Skin epidermis (tissue), 12 donors: ENCODE measurements at regions not wholly inside any gene's neighbourhood (a gene's known extent, or its start where the extent isn't known, plus 50 kb on each side); places are given as distances from the start of the nearest gene placed in this dataset.

ENCODE experiments used
- H3K27ac ChIP-seq, 21 experiments: fragments of 200-600 bp; sonication (generic) in 11 of 21; one replicate each; pipeline ENCODE4 v1.5.0; 2020; ENCODE audit warnings: mild to moderate bottlenecking in 3 of 21, inconsistent platforms in 2 of 21, moderate library complexity in 2 of 21
- H3K4me3 ChIP-seq, 7 experiments: fragments of 200-600 bp; sonication (generic) in 2 of 7; one replicate each; pipeline ENCODE4 v1.5.0; 2020; ENCODE audit warnings: inconsistent platforms in 2 of 7, mild to moderate bottlenecking in 2 of 7, moderate library complexity in 1 of 7

DNA sequence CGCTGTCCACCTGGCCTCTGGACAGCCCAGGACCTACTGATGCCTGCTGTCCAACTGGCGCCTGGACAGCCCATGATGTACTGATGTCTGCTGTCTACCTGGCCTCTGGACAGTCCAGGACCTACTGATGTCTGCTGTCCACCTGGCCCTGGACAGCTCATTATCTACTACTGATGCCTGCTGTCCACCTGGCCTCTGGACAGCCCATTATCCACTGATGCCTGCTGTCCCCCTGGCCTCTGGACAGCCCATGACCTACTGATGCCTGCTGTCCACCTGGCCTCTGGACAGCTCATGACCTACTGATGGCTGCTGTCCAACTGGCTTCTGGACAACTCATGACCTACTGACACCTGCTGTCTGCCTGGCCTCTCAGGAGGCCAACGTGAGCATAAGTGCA, 208.1 kb downstream of the TEX29 start:
- H3K27ac ChIP-seq: no peak overlapping the region
- H3K4me3 ChIP-seq: no peak overlapping the region

DNA sequence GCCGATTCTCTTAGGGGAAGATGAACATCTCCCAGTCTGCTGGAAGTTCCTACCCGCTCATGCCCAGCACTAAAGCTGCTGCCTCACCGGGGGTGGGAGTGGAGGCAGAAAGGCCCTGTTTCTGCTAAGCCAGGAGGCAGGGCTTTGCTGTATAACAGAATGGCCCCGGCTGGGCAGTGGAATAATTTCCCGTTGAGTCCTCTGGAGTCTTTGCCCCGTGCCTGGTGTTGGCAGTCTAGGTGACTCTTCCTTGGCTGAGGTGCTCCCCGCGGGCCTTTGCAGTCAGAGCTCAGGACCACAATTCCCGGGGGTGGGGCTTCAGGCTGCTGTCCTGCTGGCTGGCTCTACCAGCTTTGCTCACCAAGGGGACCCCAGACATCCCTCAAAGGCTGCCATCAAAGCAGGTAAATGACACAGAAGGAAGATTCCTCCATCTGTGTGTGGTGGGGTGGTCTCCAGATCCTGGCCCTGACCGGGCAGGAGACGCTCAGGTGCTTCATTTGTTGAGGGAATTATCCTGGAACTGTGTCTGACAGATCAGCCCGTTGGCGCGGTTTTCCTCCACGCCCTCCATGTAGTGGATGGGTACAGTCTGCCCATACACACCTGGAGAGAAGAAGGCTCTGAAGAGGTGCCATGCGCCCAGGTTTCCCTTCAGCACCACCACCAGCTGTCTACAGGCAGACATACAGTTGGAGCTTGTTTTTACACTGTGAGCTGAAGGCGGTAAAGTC, 209.9 kb downstream of the TEX29 start:
- Histone ChIP-seq H3K4me3 (no peak overlapping the region), H3K27ac (no peak overlapping the region)

DNA sequence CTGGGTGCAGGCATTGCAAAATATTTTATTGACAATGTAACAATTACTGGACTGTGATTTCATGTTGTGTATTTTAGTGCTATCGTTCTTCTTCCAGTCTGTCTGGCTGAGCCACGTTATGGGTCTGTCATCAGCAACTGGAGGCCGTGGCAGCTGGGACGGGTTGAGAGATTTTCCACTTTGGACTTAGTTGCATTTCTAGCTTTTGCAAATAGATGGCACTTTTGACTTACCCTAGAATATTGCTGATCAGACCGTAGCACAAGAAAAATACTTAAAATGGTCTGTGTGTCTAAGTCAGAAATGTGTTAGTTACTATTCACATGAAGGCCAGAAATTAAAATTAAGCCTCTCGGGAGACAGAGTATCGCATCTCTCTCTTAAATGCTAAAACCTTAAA, 211.1 kb downstream of the TEX29 start:
- no peak overlapping the region for H3K4me3 ChIP-seq
- H3K27ac ChIP-seq: no peak overlapping the region

DNA sequence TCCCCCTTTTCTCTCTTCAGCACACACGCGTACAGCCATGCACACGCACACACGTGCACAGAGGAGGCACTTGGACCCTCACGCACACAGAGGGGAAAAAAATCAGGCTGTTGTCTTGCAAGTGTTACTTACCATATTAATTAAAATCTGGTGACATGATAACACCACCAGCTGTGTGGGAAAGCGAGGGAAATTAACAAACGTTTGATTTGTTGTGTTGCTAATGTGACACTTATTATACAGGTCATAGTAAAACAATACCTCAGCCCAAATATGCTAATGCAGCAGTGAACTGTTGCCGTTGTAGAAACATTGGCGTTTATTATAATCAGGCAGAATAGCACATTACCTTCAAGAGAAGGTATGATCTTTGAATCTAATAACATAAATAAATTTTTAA, 211.7 kb downstream of the TEX29 start:
- Histone ChIP-seq H3K4me3 (no peak overlapping the region), H3K27ac (no peak overlapping the region)

DNA sequence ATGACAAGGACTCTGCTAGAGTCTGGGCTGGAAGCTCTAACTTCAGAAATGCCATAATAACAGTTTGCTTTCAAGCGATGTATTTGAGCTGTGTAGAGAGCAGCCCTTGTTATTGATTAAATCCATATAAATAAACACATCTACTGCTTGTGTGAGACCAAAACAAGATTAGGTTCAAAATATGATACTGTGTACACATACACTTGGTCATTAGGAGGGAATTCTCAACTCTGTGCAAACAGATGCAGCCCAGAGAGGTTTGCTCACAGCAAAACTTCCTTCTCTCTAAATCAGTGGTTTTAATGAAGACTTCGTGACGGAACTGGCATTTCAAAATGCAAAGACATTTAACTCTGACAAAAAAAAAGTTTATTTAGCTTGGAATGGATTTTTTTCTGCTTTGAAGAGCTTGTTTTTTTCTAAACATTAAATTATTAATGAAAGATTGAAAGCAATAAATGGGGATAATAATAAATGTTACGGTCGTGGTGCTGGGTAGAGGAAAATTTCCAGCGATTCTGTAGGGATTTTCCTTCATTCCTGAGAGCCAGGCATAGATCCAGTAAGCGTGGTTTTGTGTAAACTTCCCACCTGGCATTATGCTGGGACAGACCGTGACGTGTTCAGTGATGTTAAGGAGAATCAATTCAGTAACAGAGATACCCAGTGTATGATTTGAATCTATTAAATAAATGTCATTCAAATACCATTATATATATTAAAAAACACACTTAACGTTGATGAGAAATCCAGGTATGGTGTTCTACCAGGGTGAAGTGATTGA, 213.7 kb downstream of the TEX29 start:
- Histone ChIP-seq H3K4me3 (no peak overlapping the region), H3K27ac (no peak overlapping the region)

DNA sequence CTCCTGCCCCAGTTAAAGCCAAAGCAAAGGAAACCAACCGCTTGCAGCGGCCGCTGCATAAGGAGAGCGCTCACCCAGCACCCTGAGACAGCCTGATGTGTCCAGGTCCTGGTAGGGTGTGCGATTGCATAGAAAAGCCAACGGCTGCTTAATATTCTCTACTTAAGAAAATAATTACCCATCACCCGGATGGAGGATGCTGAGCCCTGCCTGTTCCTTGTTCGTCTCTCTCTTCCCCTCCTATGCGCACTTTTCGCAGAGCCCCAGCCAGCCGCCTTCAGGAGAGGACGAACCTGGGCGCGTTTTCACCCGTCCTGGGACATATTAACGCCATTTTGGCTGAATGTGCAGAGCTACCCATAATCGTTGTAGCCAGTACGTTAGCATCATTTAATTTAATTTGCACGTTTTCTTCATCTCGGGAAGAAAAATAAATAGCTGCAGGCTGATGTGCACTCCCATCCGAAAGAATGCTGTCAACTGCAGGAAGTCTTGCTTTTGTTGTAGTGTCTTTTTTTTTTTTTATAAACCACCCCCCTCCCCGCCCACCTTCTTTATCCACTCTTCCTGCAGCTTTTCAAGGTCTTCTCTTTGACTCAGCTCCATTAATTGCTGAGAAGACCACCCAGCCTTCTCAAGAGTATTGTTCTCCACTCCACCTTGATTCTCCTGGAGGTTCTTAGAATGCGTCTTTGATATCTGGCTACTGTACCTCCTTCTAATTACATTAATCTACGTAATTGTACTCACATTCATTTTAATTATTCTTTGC, 214.5 kb downstream of the TEX29 start:
- Histone ChIP-seq H3K4me3 (no peak overlapping the region), H3K27ac (no peak overlapping the region)

DNA sequence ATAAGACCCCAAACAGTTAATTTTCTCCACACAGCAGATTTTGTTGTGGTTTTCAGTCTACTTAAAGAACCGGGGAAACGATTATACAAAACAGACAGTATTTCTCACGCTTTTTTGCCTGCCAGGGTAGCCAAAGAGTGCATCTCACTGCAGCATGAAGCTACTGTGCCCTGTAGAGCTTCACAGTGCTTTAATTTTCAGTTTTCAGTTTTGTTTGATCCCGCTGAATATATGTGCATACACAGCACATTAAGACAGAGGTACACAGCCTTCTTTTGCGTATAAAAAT, 215.0 kb downstream of the TEX29 start:
- H3K27ac ChIP-seq: no peak overlapping the region
- no peak overlapping the region for H3K4me3 ChIP-seq

- no peak overlapping the region for H3K27ac ChIP-seq
Measured at GRCh38 chr13:111536075-111536642, 215.7 kb downstream of the TEX29 start.

GRCh38 chr13:111537115-111537728, 216.8 kb downstream of the TEX29 start:
- Histone ChIP-seq H3K4me3 (no peak overlapping the region), H3K27ac (no peak overlapping the region)

More at GRCh38 chr13:111536075-111536642, 215.7 kb downstream of the TEX29 start:
- no peak overlapping the region for H3K4me3 ChIP-seq

GRCh38 chr13:111537843-111538499, 217.5 kb downstream of the TEX29 start:
- Histone ChIP-seq H3K4me3 (no peak overlapping the region), H3K27ac (no peak overlapping the region)

DNA sequence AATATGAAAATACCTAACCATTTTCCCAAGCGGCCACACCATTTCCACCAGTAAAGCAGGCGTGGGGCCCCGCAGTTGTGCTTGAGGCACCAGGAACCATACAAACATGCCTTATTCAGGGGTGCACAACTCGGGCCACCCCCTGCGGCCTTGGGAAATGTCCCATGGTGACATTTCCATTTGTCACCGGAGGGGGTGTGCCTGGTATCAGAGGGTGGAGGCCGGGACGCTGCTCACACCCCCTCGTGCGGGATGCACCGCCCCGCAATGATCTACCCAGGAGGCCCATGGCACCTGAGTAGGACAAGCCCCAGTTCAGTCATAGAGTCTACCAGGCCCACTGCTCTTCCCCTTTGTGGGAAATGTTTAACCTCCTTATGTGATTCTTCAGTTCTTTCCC, 218.8 kb downstream of the TEX29 start:
- no peak overlapping the region for H3K4me3 ChIP-seq
- H3K27ac ChIP-seq: no peak overlapping the region

- H3K27ac ChIP-seq: no peak overlapping the region
- H3K4me3 ChIP-seq: no peak overlapping the region
Measured at GRCh38 chr13:111539791-111540446, 219.5 kb downstream of the TEX29 start.

DNA sequence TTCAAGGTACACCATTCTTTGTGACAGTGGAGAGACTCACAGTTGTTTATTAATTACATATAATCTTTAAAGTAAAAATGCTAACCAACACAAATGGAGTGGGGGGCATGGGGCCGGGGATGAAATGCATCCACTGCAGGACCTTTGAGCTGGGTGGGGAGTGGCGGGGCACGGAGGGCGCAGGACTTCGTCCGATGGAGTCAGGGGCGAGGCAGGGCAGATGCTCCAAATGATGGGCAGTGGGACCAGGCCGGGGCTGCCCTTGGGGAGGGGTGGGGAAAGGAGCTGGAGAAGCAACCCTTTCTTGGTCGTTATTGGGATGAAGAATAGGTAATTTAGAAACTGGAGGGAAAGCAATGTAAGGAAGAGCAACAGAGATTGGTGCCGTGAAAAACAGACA, 220.0 kb downstream of the TEX29 start:
- Histone ChIP-seq H3K4me3 (no peak overlapping the region), H3K27ac (no peak overlapping the region)

DNA sequence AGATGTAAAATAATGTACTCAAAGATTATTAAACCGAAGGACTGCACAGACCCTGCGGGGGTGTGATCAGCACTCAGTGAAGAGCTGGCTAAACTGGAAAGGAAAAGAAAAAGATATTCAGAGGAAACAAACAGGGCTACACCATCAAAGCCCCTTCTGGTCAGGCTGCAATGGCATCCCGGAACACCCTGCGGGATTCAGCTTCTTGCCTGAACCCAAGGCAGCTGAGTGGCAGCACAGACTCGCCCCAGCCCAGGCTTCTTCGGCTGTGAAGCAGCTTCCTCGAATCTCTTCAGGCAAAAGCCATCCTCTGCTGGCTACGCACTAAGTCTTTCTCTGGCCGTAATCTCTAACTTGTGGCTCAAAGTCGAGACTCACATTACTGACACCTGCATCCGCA, 220.9 kb downstream of the TEX29 start:
- Histone ChIP-seq H3K27ac (no peak overlapping the region), H3K4me3 (no peak overlapping the region)

GRCh38 chr13:111541752-111542529, 221.5 kb downstream of the TEX29 start:
- Histone ChIP-seq H3K27ac (no peak overlapping the region), H3K4me3 (no peak overlapping the region)

DNA sequence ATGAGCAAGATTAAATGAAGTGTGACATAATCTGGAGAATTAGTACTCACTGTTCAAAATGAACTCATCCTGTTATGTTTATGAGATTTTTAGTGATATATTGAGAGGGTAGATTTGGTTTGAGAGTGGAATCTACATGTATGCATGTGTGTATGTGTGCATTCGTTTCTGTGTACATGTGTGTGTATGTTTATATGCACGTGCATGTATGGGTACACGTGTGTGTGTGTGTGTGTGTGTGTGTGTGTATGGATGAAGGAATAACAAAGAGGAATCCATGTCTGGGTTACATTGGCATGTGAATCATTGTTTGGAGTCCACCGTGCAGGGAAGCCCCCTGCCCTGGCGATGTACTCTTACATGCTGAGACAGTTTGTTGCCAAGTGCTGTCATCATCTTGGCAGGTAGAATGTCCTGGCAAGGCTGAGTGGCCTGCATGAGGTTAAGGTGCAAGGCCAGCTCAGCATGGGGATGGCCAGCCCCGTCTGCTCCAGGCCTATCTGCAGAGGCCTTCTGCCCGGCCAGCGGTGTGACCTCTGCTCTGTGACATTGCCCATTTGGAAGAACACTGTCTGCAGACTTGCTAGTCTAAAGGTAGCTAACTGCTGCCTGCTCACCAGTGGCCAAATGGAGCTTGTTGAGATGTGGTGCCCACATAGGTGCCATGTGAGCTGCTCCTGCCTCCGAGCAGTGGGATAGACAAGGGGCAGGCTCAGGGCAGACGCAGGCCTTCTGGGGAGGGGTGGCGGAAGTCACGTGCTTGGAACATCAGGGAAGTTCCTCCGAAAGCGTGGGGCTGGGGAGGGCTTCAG, 222.3 kb downstream of the TEX29 start:
- H3K27ac ChIP-seq: no peak overlapping the region
- no peak overlapping the region for H3K4me3 ChIP-seq

DNA sequence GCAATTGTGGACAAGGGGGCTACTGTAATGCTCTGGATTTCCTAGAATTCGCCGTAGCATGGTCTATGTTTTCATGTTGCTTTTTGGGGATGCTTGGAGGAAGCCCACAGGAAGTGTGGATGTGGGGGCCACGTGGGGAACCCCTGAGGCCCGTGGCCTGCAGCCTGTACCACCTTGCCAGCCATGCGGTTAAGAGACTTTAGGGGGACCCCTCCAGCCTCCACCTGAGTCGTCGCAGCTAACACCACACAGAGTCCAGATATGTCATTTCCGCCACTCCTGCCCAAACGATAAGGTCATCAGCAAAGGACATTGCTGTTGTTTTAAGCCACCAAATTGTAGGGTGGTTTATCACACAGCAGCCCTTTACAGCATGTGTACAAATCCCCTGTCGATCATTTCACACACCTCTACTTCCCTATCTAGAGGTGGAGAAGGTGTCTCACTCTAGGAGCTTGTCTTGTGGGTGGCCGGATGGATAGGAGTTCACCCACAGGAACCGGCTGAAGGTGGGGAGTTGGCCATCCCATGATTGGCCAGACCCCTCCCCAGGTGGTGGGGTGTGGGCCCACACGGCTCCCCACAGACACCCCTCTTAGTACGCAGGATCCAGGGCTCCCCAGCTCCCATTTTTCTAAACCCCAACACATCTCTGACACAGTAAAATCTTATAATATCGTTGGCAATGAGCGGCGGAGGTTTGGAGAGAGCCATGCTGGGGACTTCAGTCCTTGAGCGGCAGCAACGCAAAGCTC, 226.7 kb downstream of the TEX29 start:
- Histone ChIP-seq H3K4me3 (no peak overlapping the region), H3K27ac (no peak overlapping the region)
